Right ventricle myocardium inferior (tissue), 1 donor: ENCODE measurements at regions not wholly inside any gene's neighbourhood (a gene's known extent, or its start where the extent isn't known, plus 50 kb on each side); places are given as distances from the start of the nearest gene placed in this dataset.

Source experiments
- ATAC-seq: fragments of 200-7000 bp; cut with Tn5 transposase; one replicate; pipeline ENCODE4 v1.9.1; 2020; ENCODE audit warnings: mild to moderate bottlenecking, moderate library complexity
- DNase-seq: peaks from one replicate; pipeline ENCODE4 v3.0.0; 2021; ENCODE audit errors: missing footprints
- intact Hi-C: fragments of 100-400 bp; cut with DNase I; formaldehyde crosslinking; loops from one replicate; pipeline ENCODE4 v1.11.0; 2022
- donor health status: DM: no; HTN: yes; CAD: no; lungs with severe emphysema.

- no peak for ATAC-seq
- intact Hi-C loops = no loop called here
- DNase-seq = no peak
These were observed 506.1 kb upstream of the KIRREL3 start for GRCh38 chr11:127506647-127507046.

DNA sequence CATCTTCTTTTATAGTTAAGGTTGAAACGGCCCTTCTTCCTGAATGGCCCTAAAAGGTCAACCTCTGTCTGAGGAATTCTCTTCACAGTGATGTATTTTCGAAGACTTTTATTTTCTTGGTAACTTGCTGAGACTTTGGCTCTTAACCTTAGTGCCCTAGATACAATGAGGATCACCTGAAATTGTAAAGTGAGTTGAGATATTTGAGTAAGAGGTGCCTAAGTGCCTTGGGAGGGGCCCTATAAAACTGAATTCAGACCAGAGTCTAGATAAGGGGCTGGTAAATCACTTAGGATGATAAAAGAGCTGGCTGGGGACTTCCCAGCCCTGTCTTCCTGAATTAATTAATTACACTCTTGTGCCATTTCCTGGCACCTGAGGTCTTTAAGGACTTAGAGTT, 505.6 kb upstream of the KIRREL3 start:
- intact Hi-C loops = no loop called here
- ATAC-seq (no peak), DNase-seq (no peak)

DNA sequence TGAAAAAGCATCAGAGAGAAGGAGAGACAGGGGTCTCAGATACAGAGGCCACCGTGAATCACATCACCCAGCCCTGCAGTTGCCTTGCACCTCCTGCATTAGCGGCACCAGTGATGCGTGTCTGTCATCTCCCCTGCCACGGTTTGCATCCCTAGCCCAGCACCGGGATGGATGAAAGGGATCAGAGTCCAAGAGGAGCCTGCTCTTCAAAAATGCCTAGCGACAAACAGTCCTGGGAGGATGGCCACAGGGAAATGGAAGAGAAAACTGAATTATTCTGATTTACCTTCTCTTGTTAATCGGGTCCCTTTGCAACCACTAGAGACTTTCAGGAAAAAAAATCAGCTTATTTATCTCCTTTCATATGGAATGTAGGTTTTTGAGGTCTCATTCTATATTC, 495.6 kb upstream of the KIRREL3 start:
- no peak for ATAC-seq
- no peak for DNase-seq
- intact Hi-C loops = no loop called here

- intact Hi-C loops = loop anchor here (5.0 kb wide), 1 partner anchor 1051 kb away; no protein-coding TSS in a partner anchor
- ATAC-seq (no peak), DNase-seq (no peak)
These were observed 492.9 kb upstream of the KIRREL3 start for GRCh38 chr11:127493330-127494022.

DNA sequence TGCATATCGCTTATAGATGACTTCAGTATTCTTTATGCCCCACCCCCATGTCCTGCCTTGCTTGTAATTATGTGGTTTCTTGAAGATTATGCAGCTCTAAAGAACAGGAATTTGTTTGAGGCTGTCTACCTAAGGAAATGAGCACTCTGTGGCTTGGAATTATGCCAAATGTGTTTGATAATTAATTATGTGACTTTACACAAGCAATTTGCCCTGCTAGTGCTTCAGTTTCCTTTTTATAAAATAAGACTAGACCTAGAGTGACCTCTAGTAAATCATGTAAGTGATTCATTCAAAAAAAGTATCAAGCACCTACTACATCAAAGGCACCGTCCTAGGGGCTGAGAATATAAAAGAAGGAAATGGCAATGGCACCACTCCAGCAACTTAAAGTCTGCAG, 491.5 kb upstream of the KIRREL3 start:
- intact Hi-C loops = loop anchor here (5.0 kb wide), 1 partner anchor 1050 kb away; no protein-coding TSS in a partner anchor
- ATAC-seq (no peak), DNase-seq (no peak)

DNA sequence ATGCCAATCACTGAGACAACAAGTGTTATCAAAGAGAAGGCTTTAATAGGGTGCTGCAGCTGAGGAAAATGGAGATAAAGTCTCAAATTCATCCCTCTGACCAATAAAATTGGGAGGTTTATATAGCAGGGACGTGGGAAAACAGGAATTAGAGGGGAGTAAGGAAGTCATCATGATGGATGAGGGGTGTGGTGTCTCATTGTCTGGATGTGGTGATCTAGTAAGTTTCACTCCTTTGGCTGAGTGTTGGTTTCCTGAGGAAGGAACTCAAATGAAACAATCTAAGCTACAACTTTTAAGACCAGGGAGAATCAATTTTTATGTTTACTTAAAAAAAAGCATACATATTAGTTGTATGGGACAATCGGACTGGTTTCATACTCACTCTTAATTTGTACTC, 491.0 kb upstream of the KIRREL3 start:
- ATAC-seq (no peak), DNase-seq (no peak)
- intact Hi-C loops = loop anchor here (5.0 kb wide), 1 partner anchor 1049 kb away; no protein-coding TSS in a partner anchor

- intact Hi-C loops = loop anchor here (5.0 kb wide), 1 partner anchor 1049 kb away; no protein-coding TSS in a partner anchor
- no peak for DNase-seq
- no peak for ATAC-seq
These were observed 490.3 kb upstream of the KIRREL3 start for GRCh38 chr11:127490896-127491295.

- intact Hi-C loops = no loop called here
- no peak for ATAC-seq
- DNase-seq = no peak
These were observed 485.0 kb upstream of the KIRREL3 start for GRCh38 chr11:127485541-127485940.

- no peak for ATAC-seq
- intact Hi-C loops = no loop called here
These were observed 480.8 kb upstream of the KIRREL3 start for GRCh38 chr11:127481391-127481790.

DNA sequence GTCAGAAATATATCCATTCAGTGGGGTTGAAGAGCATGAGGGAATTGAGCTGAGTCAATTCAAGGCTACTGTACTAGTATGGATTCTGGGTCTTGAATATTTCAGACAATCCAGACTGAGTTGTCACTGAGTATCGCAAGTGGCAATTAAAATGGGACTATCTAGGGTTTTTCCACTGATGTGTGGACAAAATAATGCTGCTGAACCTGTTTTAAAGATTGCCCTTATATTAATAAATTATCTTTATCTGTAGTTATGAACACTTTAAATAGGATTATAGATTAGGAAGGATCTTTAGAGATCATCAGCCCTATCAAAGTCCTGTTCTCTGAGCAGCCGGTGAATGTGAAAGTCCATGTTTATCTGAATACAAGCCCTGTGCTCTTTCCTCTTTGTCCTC, 478.3 kb upstream of the KIRREL3 start:
- DNase-seq = no peak
- intact Hi-C loops = no loop called here

More at GRCh38 chr11:127481391-127481790, 480.8 kb upstream of the KIRREL3 start:
- no peak for DNase-seq

GRCh38 chr11:127474766-127475165, 474.2 kb upstream of the KIRREL3 start:
- intact Hi-C loops = no loop called here
- ATAC-seq = no peak

More for the DNA sequence above, 478.3 kb upstream of the KIRREL3 start:
- no peak for ATAC-seq

DNA sequence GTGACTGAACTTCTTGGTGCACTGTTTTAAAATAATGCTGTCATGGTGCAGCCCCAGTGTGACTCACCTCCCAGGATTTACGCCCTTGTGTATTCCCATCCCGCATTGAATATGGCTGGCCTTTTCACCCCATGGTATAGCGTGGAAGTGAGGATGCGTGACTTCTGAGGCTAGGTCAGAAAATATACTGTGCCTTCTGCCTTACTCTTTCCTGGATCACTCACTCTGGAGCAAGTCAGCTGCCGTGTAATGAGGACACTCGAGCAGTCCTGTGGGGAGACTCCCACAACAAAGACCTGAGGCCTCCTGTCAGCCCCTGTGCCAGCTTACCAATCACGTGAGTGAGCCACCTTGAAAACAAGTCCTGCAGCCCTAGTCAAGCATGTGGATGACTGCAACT, 471.9 kb upstream of the KIRREL3 start:
- intact Hi-C loops = no loop called here
- no peak for ATAC-seq
- DNase-seq = no peak

More at GRCh38 chr11:127474766-127475165, 474.2 kb upstream of the KIRREL3 start:
- DNase-seq = no peak

DNA sequence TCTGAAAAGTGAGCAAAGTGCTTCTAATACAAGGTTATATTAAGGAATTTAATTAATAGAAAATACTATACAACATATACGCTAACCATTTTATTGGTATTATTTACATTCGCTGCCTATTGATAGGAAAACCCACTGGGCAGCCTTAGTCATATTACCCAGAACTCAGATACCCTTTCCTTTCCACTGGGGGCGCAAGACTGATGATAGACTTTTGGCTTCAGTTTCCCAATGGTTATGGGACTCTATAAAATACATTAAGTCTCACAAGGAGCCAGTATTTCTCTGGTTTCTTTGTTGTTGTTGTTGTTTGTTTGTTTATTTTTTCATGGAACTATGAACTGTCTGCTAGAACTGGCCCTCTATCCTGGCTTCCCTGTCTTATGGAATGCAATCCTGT, 471.1 kb upstream of the KIRREL3 start:
- no peak for ATAC-seq
- no peak for DNase-seq
- intact Hi-C loops = no loop called here

DNA sequence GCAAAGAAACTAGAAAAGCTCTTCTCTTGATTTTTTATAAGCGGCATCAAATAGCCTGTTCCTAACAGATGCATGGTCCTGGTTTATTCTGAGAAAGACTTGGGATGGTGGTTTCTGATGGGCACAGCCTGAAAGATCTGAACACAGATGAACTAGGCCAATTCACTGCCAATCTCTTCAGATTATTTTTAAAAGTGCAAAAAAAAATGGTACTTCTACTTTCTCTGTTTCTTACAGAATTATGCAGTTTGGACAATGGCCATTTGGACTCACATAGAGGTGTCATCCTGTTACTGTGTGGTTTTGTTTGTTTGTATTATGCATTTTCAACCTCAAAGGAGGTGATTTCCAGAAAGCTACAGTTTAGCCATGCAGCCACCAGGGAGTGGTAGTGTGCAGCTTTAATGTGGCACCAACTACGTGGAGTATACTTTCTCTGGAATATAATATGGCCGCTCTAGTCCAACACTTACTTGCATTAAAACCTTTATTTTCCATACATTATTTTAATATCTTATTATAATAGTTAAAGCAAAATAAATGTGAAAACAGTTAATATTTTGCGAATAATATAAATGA, 469.8 kb upstream of the KIRREL3 start:
- ATAC-seq = no peak
- DNase-seq = no peak
- intact Hi-C loops = no loop called here

DNA sequence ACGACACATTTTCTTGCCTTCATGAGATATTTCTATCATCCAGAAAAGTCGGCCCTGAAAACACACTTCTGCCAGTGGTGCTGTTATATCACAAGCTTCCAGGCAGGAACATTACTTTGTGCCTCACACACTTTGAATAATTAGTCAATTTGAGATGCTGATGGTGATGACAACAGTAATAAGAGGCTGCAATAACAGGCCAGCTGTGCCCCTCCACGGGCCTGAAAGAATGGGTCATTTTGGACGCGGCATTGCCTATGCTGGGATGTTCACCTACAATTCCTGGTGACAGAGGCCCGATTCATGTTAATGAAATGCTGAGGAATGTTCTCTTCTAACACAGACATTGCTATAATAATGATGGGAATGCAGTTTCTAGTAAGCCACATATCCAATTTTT, 463.8 kb upstream of the KIRREL3 start:
- intact Hi-C loops = no loop called here
- no peak for ATAC-seq
- no peak for DNase-seq

DNA sequence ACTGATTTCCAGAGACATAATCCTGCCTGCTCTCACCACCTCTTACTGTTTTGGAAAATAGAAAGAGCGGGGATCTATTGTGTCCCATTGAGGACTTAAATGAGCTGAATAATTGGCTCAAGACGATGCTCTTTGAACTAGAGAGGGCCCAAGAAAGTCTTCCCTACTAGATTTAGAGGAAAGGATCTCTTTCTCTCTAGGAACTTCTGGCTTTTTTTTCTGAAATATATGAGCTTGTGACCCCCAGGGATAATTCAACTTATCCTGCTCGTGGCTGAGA, 461.4 kb upstream of the KIRREL3 start:
- no peak for DNase-seq
- intact Hi-C loops = no loop called here
- ATAC-seq = no peak

DNA sequence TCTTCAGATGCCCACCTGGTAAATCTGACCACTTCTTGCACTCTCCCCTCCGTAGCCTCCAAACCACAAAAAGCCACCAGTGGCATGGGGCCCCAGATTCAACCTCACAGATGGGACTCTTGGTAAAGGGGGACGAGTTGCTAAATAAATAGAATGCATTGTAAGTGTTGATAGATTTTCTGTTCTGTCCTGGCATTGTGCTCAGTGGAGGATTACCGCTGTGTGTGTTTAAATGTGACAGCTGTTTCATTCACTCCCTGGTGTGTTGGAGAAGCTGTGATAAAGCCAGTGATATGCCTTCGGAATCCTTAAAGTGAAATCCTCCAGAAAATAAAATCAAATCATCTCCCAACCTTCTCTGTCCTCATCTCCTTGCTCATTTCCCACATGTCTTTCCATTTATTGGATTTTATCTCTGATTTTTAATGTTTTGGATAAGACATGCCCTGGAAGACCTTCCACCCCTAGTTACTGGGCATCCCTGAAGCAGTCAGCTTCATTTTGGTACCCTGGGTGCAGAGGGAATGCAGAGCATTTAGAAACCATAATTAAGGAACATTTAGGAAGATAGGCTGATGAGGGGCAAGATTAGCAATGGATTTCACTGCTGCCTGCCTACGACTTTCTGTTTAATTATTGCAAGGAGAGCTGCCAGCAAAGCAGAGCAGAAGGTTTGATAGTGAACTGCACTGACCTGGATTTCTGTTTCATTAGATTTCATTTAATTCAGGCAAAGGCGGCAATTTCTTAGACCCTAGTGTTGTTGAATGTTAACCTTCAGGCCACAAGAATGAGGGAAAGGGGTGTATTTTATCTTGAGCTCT, 460.9 kb upstream of the KIRREL3 start:
- intact Hi-C loops = no loop called here
- no peak for DNase-seq
- no peak for ATAC-seq

- intact Hi-C loops = no loop called here
- no peak for ATAC-seq
- no peak for DNase-seq
These were observed 458.0 kb upstream of the KIRREL3 start for GRCh38 chr11:127458561-127458960.

GRCh38 chr11:127454856-127455255, 454.3 kb upstream of the KIRREL3 start:
- intact Hi-C loops = no loop called here
- ATAC-seq = no peak
- DNase-seq = no peak

- DNase-seq = no peak
- no peak for ATAC-seq
- intact Hi-C loops = no loop called here
These were observed 452.0 kb upstream of the KIRREL3 start for GRCh38 chr11:127452533-127452932.
